Endodermal cell (in vitro differentiated cells): ENCODE measurements at regions not wholly inside any gene's neighbourhood (a gene's known extent, or its start where the extent isn't known, plus 50 kb on each side); places are given as distances from the start of the nearest gene placed in this dataset.

Source experiments
- DNase-seq: peaks from one replicate; pipeline ENCODE4 v3.0.0-alpha.2; 2017
- H3K27ac ChIP-seq: 2 replicates; pipeline ENCODE4 v1.5.1; 2013; ENCODE audit warnings: mild to moderate bottlenecking, low read depth, low read length, moderate library complexity
- H3K27me3 ChIP-seq: 2 replicates; pipeline ENCODE4 v1.6.1; 2013; ENCODE audit warnings: mild to moderate bottlenecking, low read length, moderate library complexity; ENCODE audit not compliant: insufficient read depth, control insufficient read depth, poor library complexity, severe bottlenecking
- H3K36me3 ChIP-seq: 2 replicates; pipeline ENCODE4 v1.7.0; 2013; ENCODE audit warnings: mild to moderate bottlenecking, low read length, moderate library complexity; ENCODE audit not compliant: control insufficient read depth, insufficient read depth
- H3K4me1 ChIP-seq: one replicate; pipeline ENCODE4 v1.7.0; 2013; ENCODE audit warnings: low read length; ENCODE audit not compliant: control insufficient read depth, insufficient read depth
- H3K4me3 ChIP-seq: 2 replicates; pipeline ENCODE4 v1.5.1; 2013; ENCODE audit warnings: mild to moderate bottlenecking, low read length, moderate library complexity
- H3K9ac ChIP-seq: 2 replicates; pipeline ENCODE4 v1.6.1; 2013; ENCODE audit warnings: mild to moderate bottlenecking, low read length, moderate library complexity; ENCODE audit not compliant: poor library complexity, severe bottlenecking; ENCODE audit errors: extremely low read depth
- H3K9me3 ChIP-seq: 2 replicates; pipeline ENCODE4 v1.6.1; 2013; ENCODE audit warnings: mild to moderate bottlenecking, low read length, moderate library complexity; ENCODE audit not compliant: control insufficient read depth
- H3K27ac Mint-ChIP-seq: 2 replicates; pipeline ENCODE4 v1.8.0; 2020; ENCODE audit warnings: mixed read lengths
- H3K27me3 Mint-ChIP-seq: 2 replicates; pipeline ENCODE4 v1.8.0; 2021; ENCODE audit warnings: mild to moderate bottlenecking, mixed read lengths; ENCODE audit not compliant: insufficient read depth
- H3K36me3 Mint-ChIP-seq: 2 replicates; pipeline ENCODE4 v1.8.0; 2020; ENCODE audit warnings: low read depth, mixed read lengths
- H3K4me1 Mint-ChIP-seq: 2 replicates; pipeline ENCODE4 v1.8.0; 2020; ENCODE audit warnings: mixed read lengths
- H3K4me3 Mint-ChIP-seq: 2 replicates; pipeline ENCODE4 v1.8.0; 2020; ENCODE audit warnings: mild to moderate bottlenecking, moderate library complexity, mixed read lengths
- H3K9me3 Mint-ChIP-seq: 2 replicates; pipeline ENCODE4 v1.8.0; 2020; ENCODE audit warnings: mild to moderate bottlenecking, mixed read lengths
- CTCF ChIP-seq: fragments of 200-600 bp; sonication (generic); conservative IDR thresholded peaks from 2 replicates; pipeline ENCODE4 v1.5.0; 2021; ENCODE audit warnings: antibody characterized with exemption, mild to moderate bottlenecking
- WGBS, 2 experiments: methylation state at CpG; one replicate each; pipeline versions ENCODE4 v1.1.5 to v1.1.7; 2013; ENCODE audit warnings: missing lambda C conversion rate in 2 of 2, mixed read lengths in 1 of 2; ENCODE audit not compliant: insufficient coverage in 1 of 2, insufficient read length in 1 of 2; 5-methylcytosine and 5-hydroxymethylcytosine counted together

GRCh38 chr5:122704247-122705036 is 70.4 kb upstream of the SNX2 start:
- WGBS, 2 experiments = 95 to 100% methylated on average over 2 to 3 of the region's 4 CpGs
- Histone ChIP-seq H3K4me1 (no peaks in the 10 kb centered on the region), H3K9ac (no peak overlapping the region), H3K9me3 (no peaks in the 10 kb centered on the region), H3K36me3 (no peaks in the 10 kb centered on the region), H3K4me3 (no peak overlapping the region), H3K27ac (no peak overlapping the region), H3K27me3 (no peaks in the 10 kb centered on the region)
- TF ChIP-seq CTCF = peak; percentile 84
- Mint-ChIP-seq H3K4me3 (no peak overlapping the region), H3K4me1 (no peaks in the 10 kb centered on the region), H3K27me3 (no peaks in the 10 kb centered on the region), H3K27ac (no peak overlapping the region), H3K36me3 (no peaks in the 10 kb centered on the region), H3K9me3 (no peaks in the 10 kb centered on the region)
- DNase-seq = no peak

GRCh38 chr5:122705851-122706250 is 69.0 kb upstream of the SNX2 start:
- no peak for TF ChIP-seq CTCF

GRCh38 chr5:122707796-122708195 is 67.1 kb upstream of the SNX2 start:
- no peak overlapping the region for H3K27ac Mint-ChIP-seq
- Histone ChIP-seq H3K27me3 (no peaks in the 10 kb centered on the region), H3K36me3 (no peaks in the 10 kb centered on the region), H3K9ac (no peak overlapping the region), H3K4me1 (no peaks in the 10 kb centered on the region), H3K27ac (no peak overlapping the region), H3K4me3 (no peak overlapping the region), H3K9me3 (no peaks in the 10 kb centered on the region)
- TF ChIP-seq CTCF = no peak
- no peaks in the 10 kb centered on the region for H3K4me1 Mint-ChIP-seq
- no peak overlapping the region for H3K4me3 Mint-ChIP-seq
- H3K36me3 Mint-ChIP-seq = no peaks in the 10 kb centered on the region
- peaks cover 2% of the 10 kb centered on the region for H3K9me3 Mint-ChIP-seq
- DNase-seq = no peak
- H3K27me3 Mint-ChIP-seq = no peaks in the 10 kb centered on the region

More at GRCh38 chr5:122705851-122706250, 69.0 kb upstream of the SNX2 start:
- Mint-ChIP-seq H3K4me3 (no peak overlapping the region), H3K27ac (no peak overlapping the region), H3K9me3 (peaks cover 1% of the 10 kb centered on the region), H3K4me1 (no peaks in the 10 kb centered on the region), H3K27me3 (no peaks in the 10 kb centered on the region), H3K36me3 (no peaks in the 10 kb centered on the region)
- Histone ChIP-seq H3K27me3 (no peaks in the 10 kb centered on the region), H3K27ac (no peak overlapping the region), H3K9ac (no peak overlapping the region), H3K9me3 (no peaks in the 10 kb centered on the region), H3K36me3 (no peaks in the 10 kb centered on the region), H3K4me1 (no peaks in the 10 kb centered on the region), H3K4me3 (no peak overlapping the region)
- 100% methylated on average over 1 of the region's 1 CpG; no CpG with 5 or more reads in 1 of the 2 experiments for WGBS, 2 experiments
- no peak for DNase-seq
